ENCODE measurements at regions not wholly inside any gene's neighbourhood (a gene's known extent, or its start where the extent isn't known, plus 50 kb on each side); places are given as distances from the start of the nearest gene placed in this dataset.
"Not testable (repeated sequence)": the region's sequence is repeated elsewhere in the genome, so short reads cannot be mapped to it uniquely, and the experiment has no call there.

- ChIA-PET POLR2A (no interaction called here), CTCF (no interaction called here)
- H3K36me3 Mint-ChIP-seq, result no peaks in the 10 kb centered on the region
- H3K27ac Mint-ChIP-seq, result no peak overlapping the region
- H3K4me3 Mint-ChIP-seq, result no peak overlapping the region
- H3K36me3 ChIP-seq (ENCODE audit: insufficient read depth, low read length), result no peaks in the 10 kb centered on the region
- no peak for DNase-seq
- no peaks in the 10 kb centered on the region for H3K27me3 Mint-ChIP-seq
- H3K4me1 ChIP-seq (ENCODE audit: insufficient read depth, low read length), result no peaks in the 10 kb centered on the region
- no peaks in the 10 kb centered on the region for H3K4me1 Mint-ChIP-seq
- no peaks in the 10 kb centered on the region for H3K27me3 ChIP-seq (ENCODE audit: insufficient read depth, low read length, poor library complexity, severe bottlenecking)
- H3K27ac ChIP-seq (ENCODE audit: low read depth, low read length), result no peak overlapping the region
- no peaks in the 10 kb centered on the region for H3K9me3 ChIP-seq (ENCODE audit: low read length)
- H3K9me3 Mint-ChIP-seq, result peaks cover 0 to 2% (median 0%) of the 10 kb centered on the region in 5 donors
- H3K4me3 ChIP-seq (ENCODE audit: low read length), result no peak overlapping the region
These were observed 452.9 kb upstream of the CHAC2 start for GRCh38 chr2:53314718-53315117.

GRCh38 chr2:53313644-53314043, 454.0 kb upstream of the CHAC2 start:
- DNase-seq; H3K4me3 Mint-ChIP-seq; H3K36me3 Mint-ChIP-seq; H3K4me1 Mint-ChIP-seq; CTCF ChIA-PET; H3K27me3 Mint-ChIP-seq; POLR2A ChIA-PET; H3K27me3 ChIP-seq (ENCODE audit: insufficient read depth, low read length, poor library complexity, severe bottlenecking); H3K9me3 ChIP-seq (ENCODE audit: low read length); H3K4me1 ChIP-seq (ENCODE audit: insufficient read depth, low read length); H3K27ac Mint-ChIP-seq; H3K36me3 ChIP-seq (ENCODE audit: insufficient read depth, low read length); H3K4me3 ChIP-seq (ENCODE audit: low read length); H3K9me3 Mint-ChIP-seq; H3K27ac ChIP-seq (ENCODE audit: low read depth, low read length): not testable (repeated sequence)

- Histone ChIP-seq H3K27me3 (ENCODE audit: insufficient read depth, low read length, poor library complexity, severe bottlenecking) (no peaks in the 10 kb centered on the region), H3K4me3 (ENCODE audit: low read length) (no peak overlapping the region), H3K9me3 (ENCODE audit: low read length) (no peaks in the 10 kb centered on the region), H3K36me3 (ENCODE audit: insufficient read depth, low read length) (no peaks in the 10 kb centered on the region), H3K27ac (ENCODE audit: low read depth, low read length) (no peak overlapping the region), H3K4me1 (ENCODE audit: insufficient read depth, low read length) (no peaks in the 10 kb centered on the region)
- Mint-ChIP-seq H3K9me3 (peaks cover 0 to 8% (median 0%) of the 10 kb centered on the region in 5 donors), H3K27ac (no peak overlapping the region), H3K4me1 (no peaks in the 10 kb centered on the region), H3K36me3 (no peaks in the 10 kb centered on the region), H3K4me3 (no peak overlapping the region), H3K27me3 (peaks cover 0 to 1% of the 10 kb centered on the region in 2 donors)
- POLR2A ChIA-PET, result no interaction called here
- CTCF ChIA-PET, result no interaction called here
- no peak for DNase-seq
These were observed 454.9 kb upstream of the CHAC2 start for GRCh38 chr2:53312721-53313120.

- Histone ChIP-seq H3K4me3 (ENCODE audit: low read length) (no peak overlapping the region), H3K27me3 (ENCODE audit: insufficient read depth, low read length, poor library complexity, severe bottlenecking) (no peaks in the 10 kb centered on the region), H3K27ac (ENCODE audit: low read depth, low read length) (no peak overlapping the region), H3K36me3 (ENCODE audit: insufficient read depth, low read length) (no peaks in the 10 kb centered on the region), H3K9me3 (ENCODE audit: low read length) (no peaks in the 10 kb centered on the region), H3K4me1 (ENCODE audit: insufficient read depth, low read length) (no peaks in the 10 kb centered on the region)
- ChIA-PET POLR2A (no interaction called here), CTCF (no interaction called here)
- Mint-ChIP-seq H3K27me3 (peaks cover 0 to 1% of the 10 kb centered on the region in 2 donors), H3K4me1 (no peaks in the 10 kb centered on the region), H3K36me3 (no peaks in the 10 kb centered on the region), H3K27ac (no peak overlapping the region), H3K9me3 (peaks cover 0 to 8% (median 0%) of the 10 kb centered on the region in 5 donors), H3K4me3 (no peak overlapping the region)
- no peak for DNase-seq
These were observed 455.4 kb upstream of the CHAC2 start for GRCh38 chr2:53312181-53312580.

- H3K36me3 ChIP-seq (ENCODE audit: insufficient read depth, low read length), result no peaks in the 10 kb centered on the region
- no peaks in the 10 kb centered on the region for H3K4me1 ChIP-seq (ENCODE audit: insufficient read depth, low read length)
- Mint-ChIP-seq H3K4me1 (no peaks in the 10 kb centered on the region), H3K4me3 (no peak overlapping the region), H3K9me3 (peaks cover 0 to 7% (median 0%) of the 10 kb centered on the region in 5 donors), H3K36me3 (no peaks in the 10 kb centered on the region), H3K27me3 (no peaks in the 10 kb centered on the region), H3K27ac (no peak overlapping the region)
- DNase-seq, result no peak
- H3K9me3 ChIP-seq (ENCODE audit: low read length), result no peaks in the 10 kb centered on the region
- CTCF ChIA-PET, result no interaction called here
- H3K27me3 ChIP-seq (ENCODE audit: insufficient read depth, low read length, poor library complexity, severe bottlenecking), result no peaks in the 10 kb centered on the region
- H3K27ac ChIP-seq (ENCODE audit: low read depth, low read length), result no peak overlapping the region
- POLR2A ChIA-PET, result no interaction called here
- H3K4me3 ChIP-seq (ENCODE audit: low read length), result no peak overlapping the region
These were observed 464.5 kb upstream of the CHAC2 start for GRCh38 chr2:53303012-53303578.

GRCh38 chr2:53302455-53302854, 465.1 kb upstream of the CHAC2 start:
- no peak overlapping the region for H3K4me3 ChIP-seq (ENCODE audit: low read length)
- peaks cover 0 to 3% (median 0%) of the 10 kb centered on the region in 5 donors for H3K9me3 Mint-ChIP-seq
- no peaks in the 10 kb centered on the region for H3K9me3 ChIP-seq (ENCODE audit: low read length)
- no peak for DNase-seq
- CTCF ChIA-PET, result no interaction called here
- no peak overlapping the region for H3K27ac ChIP-seq (ENCODE audit: low read depth, low read length)
- no peaks in the 10 kb centered on the region for H3K4me1 ChIP-seq (ENCODE audit: insufficient read depth, low read length)
- no peaks in the 10 kb centered on the region for H3K27me3 ChIP-seq (ENCODE audit: insufficient read depth, low read length, poor library complexity, severe bottlenecking)
- H3K36me3 ChIP-seq (ENCODE audit: insufficient read depth, low read length), result no peaks in the 10 kb centered on the region
- no peak overlapping the region for H3K4me3 Mint-ChIP-seq
- H3K36me3 Mint-ChIP-seq, result no peaks in the 10 kb centered on the region
- POLR2A ChIA-PET, result no interaction called here
- no peaks in the 10 kb centered on the region for H3K4me1 Mint-ChIP-seq
- no peak overlapping the region for H3K27ac Mint-ChIP-seq
- no peaks in the 10 kb centered on the region for H3K27me3 Mint-ChIP-seq

- no peak overlapping the region for H3K4me3 Mint-ChIP-seq
- DNase-seq, result no peak
- no peaks in the 10 kb centered on the region for H3K4me1 Mint-ChIP-seq
- Histone ChIP-seq H3K4me3 (ENCODE audit: low read length) (no peak overlapping the region), H3K27me3 (ENCODE audit: insufficient read depth, low read length, poor library complexity, severe bottlenecking) (no peaks in the 10 kb centered on the region), H3K4me1 (ENCODE audit: insufficient read depth, low read length) (no peaks in the 10 kb centered on the region), H3K27ac (ENCODE audit: low read depth, low read length) (no peak overlapping the region), H3K9me3 (ENCODE audit: low read length) (no peaks in the 10 kb centered on the region), H3K36me3 (ENCODE audit: insufficient read depth, low read length) (no peaks in the 10 kb centered on the region)
- POLR2A ChIA-PET, result no interaction called here
- no peaks in the 10 kb centered on the region for H3K27me3 Mint-ChIP-seq
- CTCF ChIA-PET, result no interaction called here
- H3K9me3 Mint-ChIP-seq, result peaks cover 0 to 12% (median 0%) of the 10 kb centered on the region in 5 donors
- H3K27ac Mint-ChIP-seq, result no peak overlapping the region
- H3K36me3 Mint-ChIP-seq, result no peaks in the 10 kb centered on the region
These were observed 478.1 kb upstream of the CHAC2 start for GRCh38 chr2:53289309-53290006.

- Histone ChIP-seq H3K9me3 (ENCODE audit: low read length) (no peaks in the 10 kb centered on the region), H3K27ac (ENCODE audit: low read depth, low read length) (no peak overlapping the region), H3K36me3 (ENCODE audit: insufficient read depth, low read length) (no peaks in the 10 kb centered on the region), H3K4me3 (ENCODE audit: low read length) (no peak overlapping the region), H3K4me1 (ENCODE audit: insufficient read depth, low read length) (no peaks in the 10 kb centered on the region), H3K27me3 (ENCODE audit: insufficient read depth, low read length, poor library complexity, severe bottlenecking) (no peaks in the 10 kb centered on the region)
- Mint-ChIP-seq H3K27me3 (no peaks in the 10 kb centered on the region), H3K9me3 (peaks cover 0 to 2% (median 0%) of the 10 kb centered on the region in 5 donors), H3K4me3 (no peak overlapping the region), H3K4me1 (no peaks in the 10 kb centered on the region), H3K27ac (no peak overlapping the region), H3K36me3 (no peaks in the 10 kb centered on the region)
- ChIA-PET POLR2A (no interaction called here), CTCF (no interaction called here)
- no peak for DNase-seq
These were observed 481.3 kb upstream of the CHAC2 start for GRCh38 chr2:53286345-53286744.

Measured in CD8-positive, alpha-beta memory T cell (primary cell).